ENCODE measurements at regions not wholly inside any gene's neighbourhood (a gene's known extent, or its start where the extent isn't known, plus 50 kb on each side); places are given as distances from the start of the nearest gene placed in this dataset.

GRCh38 chr6:145260484-145261175, 474.7 kb downstream of the EPM2A start:
- Mint-ChIP-seq H3K4me3 (no peak overlapping the region), H3K36me3 (no peaks in the 10 kb centered on the region), H3K27ac (no peak overlapping the region), H3K9me3 (no peaks in the 10 kb centered on the region), H3K4me1 (no peaks in the 10 kb centered on the region), H3K27me3 (peaks cover 0 to 10% of the 10 kb centered on the region in 2 donors)
- POLR2A ChIA-PET, result no interaction called here
- no peak overlapping the region for H3K27ac ChIP-seq (ENCODE audit: low read depth, low read length)
- H3K4me3 ChIP-seq (ENCODE audit: low read length), result no peak overlapping the region
- CTCF ChIA-PET, result no interaction called here
- DNase-seq, result no peak
- H3K36me3 ChIP-seq (ENCODE audit: insufficient read depth, low read length), result no peaks in the 10 kb centered on the region
- H3K4me1 ChIP-seq (ENCODE audit: insufficient read depth, low read length), result no peaks in the 10 kb centered on the region
- no peaks in the 10 kb centered on the region for H3K9me3 ChIP-seq (ENCODE audit: low read length)
- H3K27me3 ChIP-seq (ENCODE audit: insufficient read depth, low read length, poor library complexity, severe bottlenecking), result no peaks in the 10 kb centered on the region

GRCh38 chr6:145261758-145262157, 473.6 kb downstream of the EPM2A start:
- ChIA-PET CTCF (no interaction called here), POLR2A (no interaction called here)
- no peak overlapping the region for H3K4me3 Mint-ChIP-seq
- H3K4me1 Mint-ChIP-seq, result no peaks in the 10 kb centered on the region
- H3K36me3 Mint-ChIP-seq, result no peaks in the 10 kb centered on the region
- H3K36me3 ChIP-seq (ENCODE audit: insufficient read depth, low read length), result no peaks in the 10 kb centered on the region
- no peaks in the 10 kb centered on the region for H3K27me3 ChIP-seq (ENCODE audit: insufficient read depth, low read length, poor library complexity, severe bottlenecking)
- peaks cover 0 to 10% of the 10 kb centered on the region in 2 donors for H3K27me3 Mint-ChIP-seq
- H3K27ac Mint-ChIP-seq, result no peak overlapping the region
- no peaks in the 10 kb centered on the region for H3K4me1 ChIP-seq (ENCODE audit: insufficient read depth, low read length)
- H3K9me3 ChIP-seq (ENCODE audit: low read length), result no peaks in the 10 kb centered on the region
- H3K9me3 Mint-ChIP-seq, result no peaks in the 10 kb centered on the region
- no peak for DNase-seq
- no peak overlapping the region for H3K4me3 ChIP-seq (ENCODE audit: low read length)
- H3K27ac ChIP-seq (ENCODE audit: low read depth, low read length), result no peak overlapping the region

GRCh38 chr6:145262771-145263170, 472.5 kb downstream of the EPM2A start:
- no peaks in the 10 kb centered on the region for H3K36me3 ChIP-seq (ENCODE audit: insufficient read depth, low read length)
- no peak for DNase-seq
- H3K4me3 Mint-ChIP-seq, result no peak overlapping the region
- H3K4me3 ChIP-seq (ENCODE audit: low read length), result no peak overlapping the region
- peaks cover 0 to 10% of the 10 kb centered on the region in 2 donors for H3K27me3 Mint-ChIP-seq
- H3K27ac Mint-ChIP-seq, result no peak overlapping the region
- ChIA-PET CTCF (no interaction called here), POLR2A (no interaction called here)
- H3K4me1 ChIP-seq (ENCODE audit: insufficient read depth, low read length), result no peaks in the 10 kb centered on the region
- H3K27me3 ChIP-seq (ENCODE audit: insufficient read depth, low read length, poor library complexity, severe bottlenecking), result no peaks in the 10 kb centered on the region
- no peaks in the 10 kb centered on the region for H3K9me3 Mint-ChIP-seq
- H3K27ac ChIP-seq (ENCODE audit: low read depth, low read length), result no peak overlapping the region
- H3K9me3 ChIP-seq (ENCODE audit: low read length), result no peaks in the 10 kb centered on the region
- no peaks in the 10 kb centered on the region for H3K4me1 Mint-ChIP-seq
- H3K36me3 Mint-ChIP-seq, result no peaks in the 10 kb centered on the region

GRCh38 chr6:145263778-145264211, 471.5 kb downstream of the EPM2A start:
- Histone ChIP-seq H3K4me1 (ENCODE audit: insufficient read depth, low read length) (no peaks in the 10 kb centered on the region), H3K9me3 (ENCODE audit: low read length) (no peaks in the 10 kb centered on the region), H3K27ac (ENCODE audit: low read depth, low read length) (no peak overlapping the region), H3K4me3 (ENCODE audit: low read length) (no peak overlapping the region), H3K27me3 (ENCODE audit: insufficient read depth, low read length, poor library complexity, severe bottlenecking) (no peaks in the 10 kb centered on the region), H3K36me3 (ENCODE audit: insufficient read depth, low read length) (no peaks in the 10 kb centered on the region)
- CTCF ChIA-PET, result no interaction called here
- no peaks in the 10 kb centered on the region for H3K4me1 Mint-ChIP-seq
- POLR2A ChIA-PET, result no interaction called here
- H3K36me3 Mint-ChIP-seq, result no peaks in the 10 kb centered on the region
- H3K27me3 Mint-ChIP-seq, result peaks cover 0 to 10% of the 10 kb centered on the region in 2 donors
- H3K4me3 Mint-ChIP-seq, result no peak overlapping the region
- H3K9me3 Mint-ChIP-seq, result no peaks in the 10 kb centered on the region
- H3K27ac Mint-ChIP-seq, result no peak overlapping the region
- DNase-seq, result no peak

GRCh38 chr6:145266432-145267075, 468.8 kb downstream of the EPM2A start:
- Mint-ChIP-seq H3K9me3 (no peaks in the 10 kb centered on the region), H3K27ac (no peak overlapping the region), H3K36me3 (no peaks in the 10 kb centered on the region), H3K4me3 (no peak overlapping the region), H3K4me1 (no peaks in the 10 kb centered on the region), H3K27me3 (peaks cover 2 to 15% of the 10 kb centered on the region in 2 donors)
- no peak overlapping the region for H3K27ac ChIP-seq (ENCODE audit: low read depth, low read length)
- no peaks in the 10 kb centered on the region for H3K27me3 ChIP-seq (ENCODE audit: insufficient read depth, low read length, poor library complexity, severe bottlenecking)
- DNase-seq, result no peak
- H3K9me3 ChIP-seq (ENCODE audit: low read length), result no peaks in the 10 kb centered on the region
- CTCF ChIA-PET, result no interaction called here
- POLR2A ChIA-PET, result no interaction called here
- no peaks in the 10 kb centered on the region for H3K36me3 ChIP-seq (ENCODE audit: insufficient read depth, low read length)
- H3K4me1 ChIP-seq (ENCODE audit: insufficient read depth, low read length), result no peaks in the 10 kb centered on the region
- H3K4me3 ChIP-seq (ENCODE audit: low read length), result no peak overlapping the region

- Mint-ChIP-seq H3K9me3 (no peaks in the 10 kb centered on the region), H3K4me1 (no peaks in the 10 kb centered on the region), H3K27me3 (peaks cover 2 to 10% of the 10 kb centered on the region in 2 donors), H3K4me3 (no peak overlapping the region), H3K27ac (no peak overlapping the region), H3K36me3 (no peaks in the 10 kb centered on the region)
- no peaks in the 10 kb centered on the region for H3K27me3 ChIP-seq (ENCODE audit: insufficient read depth, low read length, poor library complexity, severe bottlenecking)
- POLR2A ChIA-PET, result no interaction called here
- no peaks in the 10 kb centered on the region for H3K4me1 ChIP-seq (ENCODE audit: insufficient read depth, low read length)
- H3K36me3 ChIP-seq (ENCODE audit: insufficient read depth, low read length), result no peaks in the 10 kb centered on the region
- no peak for DNase-seq
- CTCF ChIA-PET, result no interaction called here
- no peak overlapping the region for H3K4me3 ChIP-seq (ENCODE audit: low read length)
- no peaks in the 10 kb centered on the region for H3K9me3 ChIP-seq (ENCODE audit: low read length)
- H3K27ac ChIP-seq (ENCODE audit: low read depth, low read length), result no peak overlapping the region
These were observed 468.0 kb downstream of the EPM2A start for GRCh38 chr6:145267076-145267867.

- Mint-ChIP-seq H3K9me3 (no peaks in the 10 kb centered on the region), H3K4me3 (no peak overlapping the region), H3K27me3 (peaks cover 3 to 5% of the 10 kb centered on the region in 2 donors), H3K36me3 (no peaks in the 10 kb centered on the region), H3K4me1 (no peaks in the 10 kb centered on the region), H3K27ac (no peak overlapping the region)
- no peak for DNase-seq
- no peaks in the 10 kb centered on the region for H3K27me3 ChIP-seq (ENCODE audit: insufficient read depth, low read length, poor library complexity, severe bottlenecking)
- CTCF ChIA-PET, result no interaction called here
- H3K27ac ChIP-seq (ENCODE audit: low read depth, low read length), result no peak overlapping the region
- H3K36me3 ChIP-seq (ENCODE audit: insufficient read depth, low read length), result no peaks in the 10 kb centered on the region
- H3K4me3 ChIP-seq (ENCODE audit: low read length), result no peak overlapping the region
- H3K9me3 ChIP-seq (ENCODE audit: low read length), result no peaks in the 10 kb centered on the region
- no peaks in the 10 kb centered on the region for H3K4me1 ChIP-seq (ENCODE audit: insufficient read depth, low read length)
- POLR2A ChIA-PET, result no interaction called here
These were observed 464.9 kb downstream of the EPM2A start for GRCh38 chr6:145270464-145270863.

GRCh38 chr6:145271040-145271439, 464.3 kb downstream of the EPM2A start:
- Mint-ChIP-seq H3K36me3 (no peaks in the 10 kb centered on the region), H3K9me3 (no peaks in the 10 kb centered on the region), H3K4me3 (no peak overlapping the region), H3K4me1 (no peaks in the 10 kb centered on the region), H3K27me3 (peaks cover 3 to 5% of the 10 kb centered on the region in 2 donors), H3K27ac (no peak overlapping the region)
- POLR2A ChIA-PET, result no interaction called here
- Histone ChIP-seq H3K9me3 (ENCODE audit: low read length) (no peaks in the 10 kb centered on the region), H3K27ac (ENCODE audit: low read depth, low read length) (no peak overlapping the region), H3K36me3 (ENCODE audit: insufficient read depth, low read length) (no peaks in the 10 kb centered on the region), H3K4me3 (ENCODE audit: low read length) (no peak overlapping the region), H3K4me1 (ENCODE audit: insufficient read depth, low read length) (no peaks in the 10 kb centered on the region), H3K27me3 (ENCODE audit: insufficient read depth, low read length, poor library complexity, severe bottlenecking) (no peaks in the 10 kb centered on the region)
- DNase-seq, result no peak
- CTCF ChIA-PET, result no interaction called here

Measured in CD8-positive, alpha-beta memory T cell (primary cell).